GM18870 (cell line): ENCODE measurements at regions not wholly inside any gene's neighbourhood (a gene's known extent, or its start where the extent isn't known, plus 50 kb on each side); places are given as distances from the start of the nearest gene placed in this dataset.
"Not testable (repeated sequence)": the region's sequence is repeated elsewhere in the genome, so short reads cannot be mapped to it uniquely, and the experiment has no call there.

Source experiments
- ATAC-seq: cut with Tn5 transposase; IDR thresholded peaks from one replicate; pipeline ENCODE4 v1.9.1; 2021; ENCODE audit warnings: moderate library complexity; ENCODE audit not compliant: unreplicated experiment

GRCh38 chr20:22942742-22943141 lies 92.4 kb upstream of the SSTR4 start:
- ATAC-seq, result no peak

- no peak for ATAC-seq
These were observed 91.0 kb upstream of the SSTR4 start for GRCh38 chr20:22944062-22944461.

GRCh38 chr20:22944936-22945335 lies 90.2 kb upstream of the SSTR4 start:
- ATAC-seq, result no peak

GRCh38 chr20:22946596-22946995 lies 88.5 kb upstream of the SSTR4 start:
- no peak for ATAC-seq

GRCh38 chr20:22949331-22950109 lies 85.6 kb upstream of the SSTR4 start:
- ATAC-seq, result no peak

- no peak for ATAC-seq
These were observed 83.1 kb upstream of the SSTR4 start for GRCh38 chr20:22951966-22952365.

- no peak for ATAC-seq
These were observed 80.5 kb upstream of the SSTR4 start for GRCh38 chr20:22954661-22955060.

- no peak for ATAC-seq
These were observed 76.7 kb upstream of the SSTR4 start for GRCh38 chr20:22958390-22958789.

GRCh38 chr20:22962567-22963439 lies 72.3 kb upstream of the SSTR4 start:
- ATAC-seq, result no peak

GRCh38 chr20:22963581-22963980 lies 71.5 kb upstream of the SSTR4 start:
- no peak for ATAC-seq

- ATAC-seq, result no peak
These were observed 68.2 kb upstream of the SSTR4 start for GRCh38 chr20:22966787-22967464.

GRCh38 chr20:22967706-22968105 lies 67.4 kb upstream of the SSTR4 start:
- ATAC-seq, result not testable (repeated sequence)

- ATAC-seq, result not testable (repeated sequence)
These were observed 66.1 kb upstream of the SSTR4 start for GRCh38 chr20:22969031-22969430.

- not testable (repeated sequence) for ATAC-seq
These were observed 64.0 kb upstream of the SSTR4 start for GRCh38 chr20:22971077-22971476.

- ATAC-seq, result no peak
These were observed 60.8 kb upstream of the SSTR4 start for GRCh38 chr20:22974354-22974753.

- ATAC-seq, result no peak
These were observed 57.9 kb upstream of the SSTR4 start for GRCh38 chr20:22977047-22977785.

GRCh38 chr20:22984008-22984407 lies 51.1 kb upstream of the SSTR4 start:
- no peak for ATAC-seq

GRCh38 chr20:22984606-22985005 lies 50.5 kb upstream of the SSTR4 start:
- no peak for ATAC-seq

GRCh38 chr20:22985239-22985778 lies 49.8 kb upstream of the SSTR4 start:
- no peak for ATAC-seq
